Stimulated activated naive CD8-positive, alpha-beta T cell treated with anti-CD3 and anti-CD28 coated beads, Interleukin-15, Interleukin-2, amounts not matched to agents 100 ng/mL and 50 ng/mL, for 24 hours (primary cell): ENCODE measurements at regions not wholly inside any gene's neighbourhood (a gene's known extent, or its start where the extent isn't known, plus 50 kb on each side); places are given as distances from the start of the nearest gene placed in this dataset.

Source experiments
- H3K27ac Mint-ChIP-seq: one replicate; pipeline ENCODE4 v1.8.0; 2021; ENCODE audit warnings: mild to moderate bottlenecking, mixed read lengths
- H3K27me3 Mint-ChIP-seq: one replicate; pipeline ENCODE4 v1.8.0; 2021; ENCODE audit warnings: mixed read lengths
- H3K36me3 Mint-ChIP-seq: one replicate; pipeline ENCODE4 v1.8.0; 2021; ENCODE audit warnings: low read depth, mixed read lengths
- H3K4me1 Mint-ChIP-seq: one replicate; pipeline ENCODE4 v1.8.0; 2021; ENCODE audit warnings: low read depth, mixed read lengths
- H3K4me3 Mint-ChIP-seq: one replicate; pipeline ENCODE4 v1.8.0; 2021; ENCODE audit warnings: mild to moderate bottlenecking, mixed read lengths
- H3K9me3 Mint-ChIP-seq: one replicate; pipeline ENCODE4 v1.8.0; 2021; ENCODE audit warnings: mixed read lengths

- Mint-ChIP-seq H3K4me3 (no peak overlapping the region), H3K27me3 (peaks cover 12% of the 10 kb centered on the region), H3K4me1 (no peaks in the 10 kb centered on the region), H3K27ac (no peak overlapping the region), H3K9me3 (no peaks in the 10 kb centered on the region), H3K36me3 (no peaks in the 10 kb centered on the region)
These were observed 141.3 kb downstream of the ANXA5 start for GRCh38 chr4:121555315-121556107.

- Mint-ChIP-seq H3K4me1 (no peaks in the 10 kb centered on the region), H3K9me3 (no peaks in the 10 kb centered on the region), H3K27ac (no peak overlapping the region), H3K36me3 (no peaks in the 10 kb centered on the region), H3K27me3 (peaks cover 12% of the 10 kb centered on the region), H3K4me3 (no peak overlapping the region)
These were observed 142.4 kb downstream of the ANXA5 start for GRCh38 chr4:121554382-121554781.

- peaks cover 20% of the 10 kb centered on the region for H3K27me3 Mint-ChIP-seq
- H3K27ac Mint-ChIP-seq, result no peak overlapping the region
- no peaks in the 10 kb centered on the region for H3K4me1 Mint-ChIP-seq
- no peaks in the 10 kb centered on the region for H3K36me3 Mint-ChIP-seq
- H3K9me3 Mint-ChIP-seq, result no peaks in the 10 kb centered on the region
- H3K4me3 Mint-ChIP-seq, result no peak overlapping the region
These were observed 144.9 kb downstream of the ANXA5 start for GRCh38 chr4:121551881-121552280.

GRCh38 chr4:121551271-121551670 is 145.5 kb downstream of the ANXA5 start:
- no peaks in the 10 kb centered on the region for H3K4me1 Mint-ChIP-seq
- no peaks in the 10 kb centered on the region for H3K36me3 Mint-ChIP-seq
- H3K4me3 Mint-ChIP-seq, result no peak overlapping the region
- H3K9me3 Mint-ChIP-seq, result no peaks in the 10 kb centered on the region
- peaks cover 24% of the 10 kb centered on the region for H3K27me3 Mint-ChIP-seq
- H3K27ac Mint-ChIP-seq, result no peak overlapping the region

- peaks cover 8% of the 10 kb centered on the region for H3K27me3 Mint-ChIP-seq
- H3K27ac Mint-ChIP-seq, result no peak overlapping the region
- H3K4me3 Mint-ChIP-seq, result no peak overlapping the region
- H3K9me3 Mint-ChIP-seq, result no peaks in the 10 kb centered on the region
- H3K4me1 Mint-ChIP-seq, result no peaks in the 10 kb centered on the region
- H3K36me3 Mint-ChIP-seq, result no peaks in the 10 kb centered on the region
These were observed 155.1 kb downstream of the ANXA5 start for GRCh38 chr4:121541696-121542095.

- H3K27ac Mint-ChIP-seq, result no peak overlapping the region
- no peaks in the 10 kb centered on the region for H3K9me3 Mint-ChIP-seq
- H3K4me1 Mint-ChIP-seq, result no peaks in the 10 kb centered on the region
- no peak overlapping the region for H3K4me3 Mint-ChIP-seq
- H3K36me3 Mint-ChIP-seq, result no peaks in the 10 kb centered on the region
- peaks cover 17% of the 10 kb centered on the region for H3K27me3 Mint-ChIP-seq
These were observed 154.5 kb upstream of the QRFPR start for GRCh38 chr4:121535351-121535750.

- Mint-ChIP-seq H3K4me1 (no peaks in the 10 kb centered on the region), H3K36me3 (no peaks in the 10 kb centered on the region), H3K27ac (no peak overlapping the region), H3K9me3 (no peaks in the 10 kb centered on the region), H3K27me3 (peaks cover 22% of the 10 kb centered on the region), H3K4me3 (no peak overlapping the region)
These were observed 153.4 kb upstream of the QRFPR start for GRCh38 chr4:121534187-121534586.

- Mint-ChIP-seq H3K4me1 (no peaks in the 10 kb centered on the region), H3K27ac (no peak overlapping the region), H3K27me3 (peaks cover 25% of the 10 kb centered on the region), H3K4me3 (no peak overlapping the region), H3K9me3 (peaks cover 4% of the 10 kb centered on the region), H3K36me3 (no peaks in the 10 kb centered on the region)
These were observed 145.7 kb upstream of the QRFPR start for GRCh38 chr4:121526509-121526908.

GRCh38 chr4:121519236-121519838 is 138.5 kb upstream of the QRFPR start:
- H3K4me1 Mint-ChIP-seq, result no peaks in the 10 kb centered on the region
- no peak overlapping the region for H3K4me3 Mint-ChIP-seq
- peaks cover 10% of the 10 kb centered on the region for H3K9me3 Mint-ChIP-seq
- H3K36me3 Mint-ChIP-seq, result no peaks in the 10 kb centered on the region
- H3K27me3 Mint-ChIP-seq, result peaks cover 6% of the 10 kb centered on the region
- H3K27ac Mint-ChIP-seq, result no peak overlapping the region

GRCh38 chr4:121517241-121517640 is 136.4 kb upstream of the QRFPR start:
- H3K9me3 Mint-ChIP-seq, result peaks cover 6% of the 10 kb centered on the region
- H3K36me3 Mint-ChIP-seq, result no peaks in the 10 kb centered on the region
- no peak overlapping the region for H3K4me3 Mint-ChIP-seq

GRCh38 chr4:121514443-121514842 is 133.6 kb upstream of the QRFPR start:
- Mint-ChIP-seq H3K36me3 (no peaks in the 10 kb centered on the region), H3K4me3 (no peak overlapping the region), H3K27ac (no peak overlapping the region), H3K4me1 (peaks cover 7% of the 10 kb centered on the region), H3K27me3 (peaks cover 10% of the 10 kb centered on the region), H3K9me3 (peaks cover 9% of the 10 kb centered on the region)

More at GRCh38 chr4:121517241-121517640, 136.4 kb upstream of the QRFPR start:
- no peak overlapping the region for H3K27ac Mint-ChIP-seq
- no peaks in the 10 kb centered on the region for H3K27me3 Mint-ChIP-seq
- no peaks in the 10 kb centered on the region for H3K4me1 Mint-ChIP-seq

GRCh38 chr4:121510341-121510874 is 129.6 kb upstream of the QRFPR start:
- H3K27ac Mint-ChIP-seq, result no peak overlapping the region
- no peak overlapping the region for H3K4me3 Mint-ChIP-seq
- H3K9me3 Mint-ChIP-seq, result peaks cover 3% of the 10 kb centered on the region
- H3K27me3 Mint-ChIP-seq, result peaks cover 16% of the 10 kb centered on the region
- no peaks in the 10 kb centered on the region for H3K36me3 Mint-ChIP-seq
- peaks cover 7% of the 10 kb centered on the region for H3K4me1 Mint-ChIP-seq

- Mint-ChIP-seq H3K27ac (no peak overlapping the region), H3K36me3 (no peaks in the 10 kb centered on the region), H3K4me3 (no peak overlapping the region), H3K4me1 (no peaks in the 10 kb centered on the region), H3K9me3 (no peaks in the 10 kb centered on the region), H3K27me3 (peaks cover 17% of the 10 kb centered on the region)
These were observed 104.5 kb upstream of the QRFPR start for GRCh38 chr4:121485190-121485804.

GRCh38 chr4:121484633-121485032 is 103.8 kb upstream of the QRFPR start:
- Mint-ChIP-seq H3K4me3 (no peak overlapping the region), H3K27ac (no peak overlapping the region)

GRCh38 chr4:121479808-121480207 is 99.0 kb upstream of the QRFPR start:
- Mint-ChIP-seq H3K4me3 (no peak overlapping the region), H3K27me3 (peaks cover 17% of the 10 kb centered on the region), H3K36me3 (no peaks in the 10 kb centered on the region), H3K4me1 (no peaks in the 10 kb centered on the region), H3K27ac (no peak overlapping the region), H3K9me3 (no peaks in the 10 kb centered on the region)

More at GRCh38 chr4:121484633-121485032, 103.8 kb upstream of the QRFPR start:
- Mint-ChIP-seq H3K4me1 (no peaks in the 10 kb centered on the region), H3K36me3 (no peaks in the 10 kb centered on the region), H3K9me3 (no peaks in the 10 kb centered on the region), H3K27me3 (peaks cover 17% of the 10 kb centered on the region)
